ENCODE measurements at regions not wholly inside any gene's neighbourhood (a gene's known extent, or its start where the extent isn't known, plus 50 kb on each side); places are given as distances from the start of the nearest gene placed in this dataset.

- intact Hi-C loops (cut with DNase I), result no loop called here
- Histone ChIP-seq H3K36me3 (no peaks in the 10 kb centered on the region), H3K27me3 (no peaks in the 10 kb centered on the region), H3K4me1 (peaks cover 0 to 7% (median 5%) of the 10 kb centered on the region in 4 donors), H3K4me3 (no peak overlapping the region), H3K9me3 (peaks cover 0 to 2% (median 0%) of the 10 kb centered on the region in 4 donors), H3K27ac (no peak overlapping the region)
- 77 to 82% methylated on average over 1 of the region's 1 CpG for WGBS, 2 donors
- no peak for TF ChIP-seq POLR2AphosphoS5 (IDR thresholded peaks at IDR 0.05)
- no peak for TF ChIP-seq POLR2A (IDR thresholded peaks at IDR 0.05)
- DNase-seq, result no peak
Observed at GRCh38 chr6:126553854-126554253, 213.9 kb downstream of the CENPW start.

GRCh38 chr6:126570507-126570906 is 230.6 kb downstream of the CENPW start:
- no peak for DNase-seq
- intact Hi-C loops (cut with DNase I), result no loop called here

GRCh38 chr6:126574301-126574700 is 234.4 kb downstream of the CENPW start:
- H3K36me3 ChIP-seq, result no peaks in the 10 kb centered on the region
- intact Hi-C loops (cut with DNase I), result no loop called here
- H3K4me3 ChIP-seq, result no peak overlapping the region
- no peaks in the 10 kb centered on the region for H3K9me3 ChIP-seq
- no peak for TF ChIP-seq POLR2A (IDR thresholded peaks at IDR 0.05)
- no peak for TF ChIP-seq CTCF (IDR thresholded peaks at IDR 0.05)
- no peak for TF ChIP-seq EP300 (IDR thresholded peaks at IDR 0.05)
- TF ChIP-seq POLR2AphosphoS5 (IDR thresholded peaks at IDR 0.05), result no peak
- H3K27me3 ChIP-seq, result no peaks in the 10 kb centered on the region
- WGBS, 2 donors, result 15 to 41% methylated on average over 1 of the region's 1 CpG
- no peak overlapping the region for H3K27ac ChIP-seq
- no peak for DNase-seq
- no peaks in the 10 kb centered on the region for H3K4me1 ChIP-seq

More at GRCh38 chr6:126570507-126570906, 230.6 kb downstream of the CENPW start:
- TF ChIP-seq CTCF (IDR thresholded peaks at IDR 0.05) (no peak), POLR2AphosphoS5 (IDR thresholded peaks at IDR 0.05) (no peak), POLR2A (IDR thresholded peaks at IDR 0.05) (no peak), EP300 (IDR thresholded peaks at IDR 0.05) (no peak)
- Histone ChIP-seq H3K9me3 (no peaks in the 10 kb centered on the region), H3K4me1 (no peaks in the 10 kb centered on the region), H3K27me3 (no peaks in the 10 kb centered on the region), H3K27ac (no peak overlapping the region), H3K4me3 (no peak overlapping the region), H3K36me3 (no peaks in the 10 kb centered on the region)
- 94 to 95% methylated on average over 1 of the region's 1 CpG for WGBS, 2 donors

- no peak for TF ChIP-seq EP300 (IDR thresholded peaks at IDR 0.05)
- no peak for TF ChIP-seq CTCF (IDR thresholded peaks at IDR 0.05)
- no peak for TF ChIP-seq POLR2A (IDR thresholded peaks at IDR 0.05)
- no peak for TF ChIP-seq POLR2AphosphoS5 (IDR thresholded peaks at IDR 0.05)
- Histone ChIP-seq H3K27me3 (no peaks in the 10 kb centered on the region), H3K36me3 (no peaks in the 10 kb centered on the region), H3K4me1 (no peaks in the 10 kb centered on the region), H3K4me3 (no peak overlapping the region), H3K27ac (no peak overlapping the region), H3K9me3 (no peaks in the 10 kb centered on the region)
- intact Hi-C loops (cut with DNase I), result no loop called here
- no peak for DNase-seq
Observed at GRCh38 chr6:126581316-126581715, 241.4 kb downstream of the CENPW start.

- intact Hi-C loops (cut with DNase I), result no loop called here
- H3K27me3 ChIP-seq, result no peaks in the 10 kb centered on the region
- H3K4me3 ChIP-seq, result no peak overlapping the region
- WGBS, 2 donors, result 59 to 86% methylated on average over 1 of the region's 1 CpG
- H3K9me3 ChIP-seq, result no peaks in the 10 kb centered on the region
- DNase-seq, result no peak
- no peaks in the 10 kb centered on the region for H3K4me1 ChIP-seq
- H3K27ac ChIP-seq, result no peak overlapping the region
- TF ChIP-seq POLR2AphosphoS5 (IDR thresholded peaks at IDR 0.05), result no peak
- no peak for TF ChIP-seq CTCF (IDR thresholded peaks at IDR 0.05)
- TF ChIP-seq POLR2A (IDR thresholded peaks at IDR 0.05), result no peak
- no peak for TF ChIP-seq EP300 (IDR thresholded peaks at IDR 0.05)
- no peaks in the 10 kb centered on the region for H3K36me3 ChIP-seq
Observed at GRCh38 chr6:126600258-126600916, 260.5 kb downstream of the CENPW start.
